ENCODE measurements at regions not wholly inside any gene's neighbourhood (a gene's known extent, or its start where the extent isn't known, plus 50 kb on each side); places are given as distances from the start of the nearest gene placed in this dataset.

- DNase-seq (ENCODE audit: low spot score): no peak
These were observed 475.0 kb downstream of the TUSC7 start for GRCh38 chr3:117184574-117184973.

- no peak for DNase-seq (ENCODE audit: low spot score)
These were observed 481.7 kb downstream of the TUSC7 start for GRCh38 chr3:117191245-117191644.

GRCh38 chr3:117192888-117193287 lies 483.3 kb downstream of the TUSC7 start:
- DNase-seq (ENCODE audit: low spot score): no peak

- DNase-seq (ENCODE audit: low spot score): no peak
These were observed 483.8 kb downstream of the TUSC7 start for GRCh38 chr3:117193390-117193789.

- no peak for DNase-seq (ENCODE audit: low spot score)
These were observed 485.5 kb downstream of the TUSC7 start for GRCh38 chr3:117195034-117195433.

GRCh38 chr3:117200962-117201361 lies 491.4 kb downstream of the TUSC7 start:
- DNase-seq (ENCODE audit: low spot score): no peak

- no peak for DNase-seq (ENCODE audit: low spot score)
These were observed 492.6 kb downstream of the TUSC7 start for GRCh38 chr3:117201901-117202774.

- DNase-seq (ENCODE audit: low spot score): no peak
These were observed 507.8 kb downstream of the TUSC7 start for GRCh38 chr3:117217355-117217754.

GRCh38 chr3:117217760-117218316 lies 508.3 kb downstream of the TUSC7 start:
- no peak for DNase-seq (ENCODE audit: low spot score)

GRCh38 chr3:117218641-117219048 lies 509.1 kb downstream of the TUSC7 start:
- no peak for DNase-seq (ENCODE audit: low spot score)

GRCh38 chr3:117219296-117219695 lies 509.7 kb downstream of the TUSC7 start:
- DNase-seq (ENCODE audit: low spot score): no peak

- DNase-seq (ENCODE audit: low spot score): no peak
These were observed 517.4 kb downstream of the TUSC7 start for GRCh38 chr3:117226932-117227331.

GRCh38 chr3:117228466-117228865 lies 518.9 kb downstream of the TUSC7 start:
- no peak for DNase-seq (ENCODE audit: low spot score)

- no peak for DNase-seq (ENCODE audit: low spot score)
These were observed 521.3 kb downstream of the TUSC7 start for GRCh38 chr3:117230924-117231323.

GRCh38 chr3:117234331-117234730 lies 524.8 kb downstream of the TUSC7 start:
- no peak for DNase-seq (ENCODE audit: low spot score)

- DNase-seq (ENCODE audit: low spot score): no peak
These were observed 525.7 kb downstream of the TUSC7 start for GRCh38 chr3:117235304-117235703.

GRCh38 chr3:117238806-117239205 lies 529.2 kb downstream of the TUSC7 start:
- peak; percentile 44 for DNase-seq (ENCODE audit: low spot score)

- DNase-seq (ENCODE audit: low spot score): no peak
These were observed 534.1 kb downstream of the TUSC7 start for GRCh38 chr3:117243657-117244056.

GRCh38 chr3:117246771-117247555 lies 537.4 kb downstream of the TUSC7 start:
- DNase-seq (ENCODE audit: low spot score): no peak

- DNase-seq (ENCODE audit: low spot score): no peak
These were observed 538.6 kb downstream of the TUSC7 start for GRCh38 chr3:117248153-117248552.

- DNase-seq (ENCODE audit: low spot score): no peak
These were observed 542.6 kb downstream of the TUSC7 start for GRCh38 chr3:117252208-117252607.

GRCh38 chr3:117252651-117253050 lies 543.1 kb downstream of the TUSC7 start:
- DNase-seq (ENCODE audit: low spot score): no peak

- DNase-seq (ENCODE audit: low spot score): no peak
These were observed 544.1 kb downstream of the TUSC7 start for GRCh38 chr3:117253636-117254035.

Measured in ecto neural progenitor cell (in vitro differentiated cells).